HUES48 (cell line): ENCODE measurements at regions not wholly inside any gene's neighbourhood (a gene's known extent, or its start where the extent isn't known, plus 50 kb on each side); places are given as distances from the start of the nearest gene placed in this dataset.
"Not testable (repeated sequence)": the region's sequence is repeated elsewhere in the genome, so short reads cannot be mapped to it uniquely, and the experiment has no call there.

ENCODE experiments used
- H3K27ac ChIP-seq: one replicate; pipeline ENCODE4 v1.7.0; 2013; ENCODE audit warnings: low read depth, low read length, inconsistent platforms
- H3K27me3 ChIP-seq: 2 replicates; pipeline ENCODE4 v1.6.1; 2013; ENCODE audit warnings: mild to moderate bottlenecking, low read length; ENCODE audit not compliant: control insufficient read depth, insufficient read depth
- H3K36me3 ChIP-seq: 2 replicates; pipeline ENCODE4 v1.6.1; 2013; ENCODE audit warnings: low read length; ENCODE audit not compliant: control insufficient read depth, insufficient read depth
- H3K4me1 ChIP-seq: 2 replicates; pipeline ENCODE4 v1.6.1; 2013; ENCODE audit warnings: mild to moderate bottlenecking, low read length; ENCODE audit not compliant: control insufficient read depth, insufficient read depth
- H3K4me3 ChIP-seq: 2 replicates; pipeline ENCODE4 v1.5.1; 2013; ENCODE audit warnings: mild to moderate bottlenecking, low read depth, low read length
- H3K9ac ChIP-seq: 2 replicates; pipeline ENCODE4 v1.6.1; 2013; ENCODE audit warnings: mild to moderate bottlenecking, low read depth, low read length, moderate library complexity
- H3K9me3 ChIP-seq: 2 replicates; pipeline ENCODE4 v1.6.1; 2013; ENCODE audit warnings: low read length; ENCODE audit not compliant: control insufficient read depth, insufficient read depth

- H3K9me3 ChIP-seq: no peaks in the 10 kb centered on the region
- no peak overlapping the region for H3K9ac ChIP-seq
- no peaks in the 10 kb centered on the region for H3K27me3 ChIP-seq
- H3K27ac ChIP-seq: no peak overlapping the region
- no peaks in the 10 kb centered on the region for H3K36me3 ChIP-seq
- no peaks in the 10 kb centered on the region for H3K4me1 ChIP-seq
- no peak overlapping the region for H3K4me3 ChIP-seq
Measured at GRCh38 chr6:866316-866715, 173.4 kb upstream of the EXOC2 start.

- Histone ChIP-seq H3K27ac (no peak overlapping the region), H3K9ac (no peak overlapping the region), H3K36me3 (no peaks in the 10 kb centered on the region), H3K4me1 (no peaks in the 10 kb centered on the region), H3K27me3 (no peaks in the 10 kb centered on the region), H3K9me3 (no peaks in the 10 kb centered on the region), H3K4me3 (no peak overlapping the region)
Measured at GRCh38 chr6:865846-866245, 172.9 kb upstream of the EXOC2 start.

GRCh38 chr6:863831-864230 lies 170.9 kb upstream of the EXOC2 start:
- Histone ChIP-seq H3K4me1 (no peaks in the 10 kb centered on the region), H3K27ac (no peak overlapping the region), H3K4me3 (no peak overlapping the region), H3K36me3 (no peaks in the 10 kb centered on the region), H3K27me3 (no peaks in the 10 kb centered on the region), H3K9me3 (no peaks in the 10 kb centered on the region), H3K9ac (no peak overlapping the region)

- not testable (repeated sequence) for H3K36me3 ChIP-seq, H3K27ac ChIP-seq, H3K4me1 ChIP-seq, H3K9ac ChIP-seq, H3K9me3 ChIP-seq, H3K27me3 ChIP-seq, H3K4me3 ChIP-seq
Measured at GRCh38 chr6:863127-863526, 170.2 kb upstream of the EXOC2 start.

GRCh38 chr6:859936-860335 lies 167.0 kb upstream of the EXOC2 start:
- Histone ChIP-seq H3K27me3 (no peaks in the 10 kb centered on the region), H3K27ac (no peak overlapping the region)

GRCh38 chr6:854406-855118 lies 161.6 kb upstream of the EXOC2 start:
- no peaks in the 10 kb centered on the region for H3K27me3 ChIP-seq
- H3K4me3 ChIP-seq: no peak overlapping the region
- no peak overlapping the region for H3K9ac ChIP-seq
- H3K27ac ChIP-seq: no peak overlapping the region
- no peaks in the 10 kb centered on the region for H3K36me3 ChIP-seq
- H3K4me1 ChIP-seq: no peaks in the 10 kb centered on the region
- H3K9me3 ChIP-seq: no peaks in the 10 kb centered on the region

More at GRCh38 chr6:859936-860335, 167.0 kb upstream of the EXOC2 start:
- H3K9ac ChIP-seq: no peak overlapping the region
- H3K4me1 ChIP-seq: no peaks in the 10 kb centered on the region
- H3K9me3 ChIP-seq: no peaks in the 10 kb centered on the region
- no peak overlapping the region for H3K4me3 ChIP-seq
- no peaks in the 10 kb centered on the region for H3K36me3 ChIP-seq

GRCh38 chr6:852216-852615 lies 159.3 kb upstream of the EXOC2 start:
- H3K9me3 ChIP-seq, H3K9ac ChIP-seq, H3K4me1 ChIP-seq, H3K4me3 ChIP-seq, H3K36me3 ChIP-seq, H3K27ac ChIP-seq, H3K27me3 ChIP-seq: not testable (repeated sequence)

GRCh38 chr6:849075-849506 lies 156.2 kb upstream of the EXOC2 start:
- Histone ChIP-seq H3K4me1 (no peaks in the 10 kb centered on the region), H3K9me3 (no peaks in the 10 kb centered on the region), H3K27me3 (no peaks in the 10 kb centered on the region), H3K27ac (no peak overlapping the region), H3K4me3 (no peak overlapping the region), H3K36me3 (no peaks in the 10 kb centered on the region), H3K9ac (no peak overlapping the region)

GRCh38 chr6:845566-845965 lies 152.6 kb upstream of the EXOC2 start:
- no peaks in the 10 kb centered on the region for H3K4me1 ChIP-seq
- no peak overlapping the region for H3K27ac ChIP-seq
- H3K9ac ChIP-seq: no peak overlapping the region
- H3K36me3 ChIP-seq: no peaks in the 10 kb centered on the region
- H3K4me3 ChIP-seq: no peak overlapping the region
- H3K27me3 ChIP-seq: no peaks in the 10 kb centered on the region
- no peaks in the 10 kb centered on the region for H3K9me3 ChIP-seq

- no peak overlapping the region for H3K27ac ChIP-seq
- no peak overlapping the region for H3K4me3 ChIP-seq
- H3K9me3 ChIP-seq: peaks cover 1% of the 10 kb centered on the region; the same call in 1 of the 2 replicates
- no peak overlapping the region for H3K9ac ChIP-seq
- no peaks in the 10 kb centered on the region for H3K36me3 ChIP-seq
- no peaks in the 10 kb centered on the region for H3K4me1 ChIP-seq
- H3K27me3 ChIP-seq: no peaks in the 10 kb centered on the region
Measured at GRCh38 chr6:845101-845500, 152.2 kb upstream of the EXOC2 start.

GRCh38 chr6:842141-842540 lies 149.2 kb upstream of the EXOC2 start:
- Histone ChIP-seq H3K4me3 (no peak overlapping the region), H3K27ac (no peak overlapping the region), H3K9me3 (peaks cover 7% of the 10 kb centered on the region), H3K4me1 (no peaks in the 10 kb centered on the region; the same call in 1 of the 2 replicates), H3K27me3 (no peaks in the 10 kb centered on the region), H3K36me3 (no peaks in the 10 kb centered on the region), H3K9ac (no peak overlapping the region)
